Vagina (tissue), 2 donors: ENCODE measurements at regions not wholly inside any gene's neighbourhood (a gene's known extent, or its start where the extent isn't known, plus 50 kb on each side); places are given as distances from the start of the nearest gene placed in this dataset.

ENCODE experiments used
- CTCF ChIP-seq, 3 experiments: fragments of 450-650 bp in 2 of 3; fragments of 200-600 bp in 1 of 3; sonication (generic) in 1 of 3; IDR thresholded peaks; one replicate each; pipeline ENCODE4 v1.5.1; 2017 to 2019; ENCODE audit warnings: antibody characterized with exemption in 3 of 3, mild to moderate bottlenecking in 2 of 3, moderate library complexity in 2 of 3
- POLR2A ChIP-seq, 2 donors: fragments of 450-650 bp; IDR thresholded peaks; one replicate each; pipeline ENCODE4 v1.6.1; 2017; ENCODE audit warnings: antibody characterized with exemption in 2 of 2, mild to moderate bottlenecking in 2 of 2, moderate library complexity in 2 of 2
- POLR2AphosphoS5 ChIP-seq, 2 donors: sonication (generic); formaldehyde crosslinking; IDR thresholded peaks; one replicate each; pipeline ENCODE4 v1.9.0; 2017; ENCODE audit warnings: antibody characterized with exemption in 2 of 2, mild to moderate bottlenecking in 2 of 2, low read depth in 1 of 2; ENCODE audit not compliant: insufficient read depth in 1 of 2

DNA sequence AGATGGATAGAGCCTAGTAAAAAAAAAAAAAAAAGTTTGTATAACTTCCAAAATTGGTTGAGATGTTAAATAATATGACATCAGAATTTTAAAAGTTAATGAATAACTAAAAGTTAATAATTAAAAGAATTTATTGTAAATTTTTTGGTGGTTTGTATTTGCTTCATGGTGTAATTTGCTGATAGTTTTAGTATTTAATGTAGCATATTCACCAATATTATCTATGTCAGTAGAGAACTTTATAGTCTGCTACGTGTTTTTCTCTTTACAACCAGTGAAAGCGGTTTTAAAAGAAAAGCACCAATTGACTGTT, 51.8 kb upstream of the STEAP4 start:
- TF ChIP-seq CTCF (IDR thresholded peaks at IDR 0.05) (no peak), POLR2A (IDR thresholded peaks at IDR 0.05) (no peak), POLR2AphosphoS5 (IDR thresholded peaks at IDR 0.05; ENCODE audit: insufficient read depth in 1 of 2, low read depth in 1 of 2) (no peak)
